ENCODE measurements at regions not wholly inside any gene's neighbourhood (a gene's known extent, or its start where the extent isn't known, plus 50 kb on each side); places are given as distances from the start of the nearest gene placed in this dataset.

DNA sequence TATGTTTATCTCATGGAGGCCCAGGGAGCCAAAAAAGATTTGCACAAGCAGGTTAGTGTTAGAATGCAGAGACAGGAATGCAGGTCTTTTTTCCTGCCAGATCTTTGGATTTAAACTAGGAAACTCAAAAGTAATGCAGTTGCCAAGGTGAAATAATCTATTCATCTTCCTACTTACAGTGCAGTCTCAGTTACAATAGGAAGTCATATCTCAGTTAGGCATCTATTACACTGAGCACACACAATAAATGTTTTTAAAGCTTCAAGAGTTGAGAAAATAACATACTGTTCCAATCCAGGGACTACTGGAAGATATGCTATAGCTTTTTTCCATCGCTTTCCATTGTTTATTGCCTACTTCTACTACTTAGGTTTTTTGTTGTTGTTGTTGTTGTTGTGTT lies 279.3 kb upstream of the E2F7 start:
- Mint-ChIP-seq H3K4me1 (ENCODE audit: low read depth) (no peaks in the 10 kb centered on the region), H3K9me3 (no peaks in the 10 kb centered on the region), H3K36me3 (ENCODE audit: low read depth) (no peaks in the 10 kb centered on the region), H3K4me3 (no peak overlapping the region), H3K27me3 (no peaks in the 10 kb centered on the region), H3K27ac (no peak overlapping the region)
- TF ChIP-seq, protein P1, sequence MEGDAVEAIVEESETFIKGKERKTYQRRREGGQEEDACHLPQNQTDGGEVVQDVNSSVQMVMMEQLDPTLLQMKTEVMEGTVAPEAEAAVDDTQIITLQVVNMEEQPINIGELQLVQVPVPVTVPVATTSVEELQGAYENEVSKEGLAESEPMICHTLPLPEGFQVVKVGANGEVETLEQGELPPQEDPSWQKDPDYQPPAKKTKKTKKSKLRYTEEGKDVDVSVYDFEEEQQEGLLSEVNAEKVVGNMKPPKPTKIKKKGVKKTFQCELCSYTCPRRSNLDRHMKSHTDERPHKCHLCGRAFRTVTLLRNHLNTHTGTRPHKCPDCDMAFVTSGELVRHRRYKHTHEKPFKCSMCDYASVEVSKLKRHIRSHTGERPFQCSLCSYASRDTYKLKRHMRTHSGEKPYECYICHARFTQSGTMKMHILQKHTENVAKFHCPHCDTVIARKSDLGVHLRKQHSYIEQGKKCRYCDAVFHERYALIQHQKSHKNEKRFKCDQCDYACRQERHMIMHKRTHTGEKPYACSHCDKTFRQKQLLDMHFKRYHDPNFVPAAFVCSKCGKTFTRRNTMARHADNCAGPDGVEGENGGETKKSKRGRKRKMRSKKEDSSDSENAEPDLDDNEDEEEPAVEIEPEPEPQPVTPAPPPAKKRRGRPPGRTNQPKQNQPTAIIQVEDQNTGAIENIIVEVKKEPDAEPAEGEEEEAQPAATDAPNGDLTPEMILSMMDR (IDR thresholded peaks at IDR 0.05), result no peak
- intact Hi-C loops (cut with micrococcal nuclease), result no loop called here
- no peak for ATAC-seq
- ChIA-PET POLR2A (no interaction called here), CTCF (no interaction called here)
- DNase-seq, result no peak

DNA sequence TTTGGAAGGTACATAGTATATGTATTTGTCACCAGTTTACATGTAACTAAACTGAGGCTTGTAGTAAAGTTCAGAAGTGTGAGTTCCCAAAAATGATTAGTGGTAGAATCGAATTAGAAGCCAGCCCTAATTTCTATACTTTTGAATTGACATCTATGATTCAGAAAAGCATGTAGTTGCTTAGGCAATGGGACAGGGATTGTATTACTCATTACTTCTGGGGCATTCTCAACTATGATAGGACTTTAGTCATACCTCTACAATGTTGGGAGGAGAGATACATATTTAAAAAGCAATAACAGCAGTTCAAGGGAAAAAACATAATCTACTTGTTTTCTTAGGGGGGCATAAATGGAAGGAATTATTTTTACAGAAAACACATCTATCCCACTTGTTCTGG lies 277.9 kb upstream of the E2F7 start:
- Mint-ChIP-seq H3K4me3 (no peak overlapping the region), H3K36me3 (ENCODE audit: low read depth) (no peaks in the 10 kb centered on the region), H3K9me3 (no peaks in the 10 kb centered on the region), H3K27me3 (no peaks in the 10 kb centered on the region), H3K4me1 (ENCODE audit: low read depth) (no peaks in the 10 kb centered on the region), H3K27ac (no peak overlapping the region)
- DNase-seq (no peak), ATAC-seq (no peak)
- TF ChIP-seq, protein P1 (IDR thresholded peaks at IDR 0.05), result no peak
- CTCF ChIA-PET, result no interaction called here
- intact Hi-C loops (cut with micrococcal nuclease), result no loop called here
- POLR2A ChIA-PET, result no interaction called here

DNA sequence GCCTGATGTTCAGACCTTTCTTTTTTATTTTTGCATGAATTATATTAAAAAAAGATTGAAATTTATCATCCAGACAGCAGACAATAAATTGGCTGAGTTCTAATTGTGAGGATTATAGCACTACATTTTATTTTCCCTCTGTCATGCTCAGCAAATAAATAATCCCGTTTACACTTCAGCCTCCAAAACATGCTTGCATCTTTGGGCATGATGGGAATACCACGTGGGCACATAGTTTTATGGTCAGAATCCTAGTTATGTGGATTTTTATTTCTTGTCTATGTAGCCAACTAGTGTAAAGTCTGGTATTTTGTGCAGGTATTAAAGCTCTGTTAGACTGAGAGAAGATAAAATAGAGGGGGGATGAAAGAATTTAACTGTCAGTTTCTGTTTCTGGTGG lies 276.9 kb upstream of the E2F7 start:
- intact Hi-C loops (cut with micrococcal nuclease), result no loop called here
- POLR2A ChIA-PET, result no interaction called here
- H3K27ac Mint-ChIP-seq, result no peak overlapping the region

DNA sequence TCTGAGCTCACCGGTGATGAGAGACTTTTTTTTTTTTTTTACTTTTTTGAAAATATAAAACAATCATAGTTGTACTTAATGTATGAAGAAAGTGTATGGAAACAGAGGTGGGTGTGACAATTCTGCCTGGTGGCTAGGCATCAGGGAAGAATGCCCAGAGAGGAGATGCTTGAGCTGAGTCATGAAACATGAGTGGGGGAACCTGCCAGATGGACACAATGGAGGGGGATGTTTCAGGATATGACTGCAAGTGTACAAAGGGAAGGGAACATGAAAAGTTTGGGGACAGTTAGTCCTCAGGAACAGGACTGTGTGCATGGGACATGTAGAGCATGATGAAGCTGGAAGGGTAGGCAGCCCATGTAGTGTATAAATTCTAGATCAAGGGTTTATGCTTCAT lies 274.2 kb upstream of the E2F7 start:
- Mint-ChIP-seq H3K36me3 (ENCODE audit: low read depth) (no peaks in the 10 kb centered on the region), H3K27me3 (no peaks in the 10 kb centered on the region), H3K9me3 (no peaks in the 10 kb centered on the region), H3K4me1 (ENCODE audit: low read depth) (no peaks in the 10 kb centered on the region), H3K4me3 (no peak overlapping the region), H3K27ac (no peak overlapping the region)
- CTCF ChIA-PET, result no interaction called here
- TF ChIP-seq, protein P1 (IDR thresholded peaks at IDR 0.05), result no peak
- intact Hi-C loops (cut with micrococcal nuclease), result no loop called here
- DNase-seq, result no peak
- no peak for ATAC-seq
- POLR2A ChIA-PET, result no interaction called here

More for the DNA sequence above, 276.9 kb upstream of the E2F7 start:
- no peaks in the 10 kb centered on the region for H3K9me3 Mint-ChIP-seq
- no peaks in the 10 kb centered on the region for H3K4me1 Mint-ChIP-seq (ENCODE audit: low read depth)
- no peaks in the 10 kb centered on the region for H3K36me3 Mint-ChIP-seq (ENCODE audit: low read depth)
- no peak overlapping the region for H3K4me3 Mint-ChIP-seq
- DNase-seq (no peak), ATAC-seq (no peak)
- TF ChIP-seq, protein P1 (IDR thresholded peaks at IDR 0.05), result no peak
- CTCF ChIA-PET, result no interaction called here
- no peaks in the 10 kb centered on the region for H3K27me3 Mint-ChIP-seq

DNA sequence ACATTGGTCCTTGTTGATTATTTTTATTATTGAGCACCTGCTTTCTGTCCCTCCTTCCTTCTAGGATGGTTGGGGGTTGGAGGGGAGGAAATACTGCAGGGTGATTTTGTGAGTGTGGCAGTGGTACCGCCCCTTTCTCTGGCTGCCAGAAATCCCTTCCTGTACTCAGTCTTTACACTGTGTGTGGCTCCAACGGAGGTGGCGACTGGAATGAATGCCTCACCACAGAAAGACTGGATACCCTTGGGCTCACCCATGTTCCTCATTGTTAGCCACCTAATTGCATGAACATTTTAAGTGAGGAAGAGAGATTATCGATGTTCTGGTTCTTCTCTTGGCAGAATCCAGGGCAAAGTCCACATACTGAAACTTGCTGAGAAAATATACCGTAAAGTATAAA lies 272.0 kb upstream of the E2F7 start:
- Mint-ChIP-seq H3K36me3 (ENCODE audit: low read depth) (no peaks in the 10 kb centered on the region), H3K4me1 (ENCODE audit: low read depth) (no peaks in the 10 kb centered on the region), H3K9me3 (no peaks in the 10 kb centered on the region), H3K27ac (no peak overlapping the region), H3K27me3 (no peaks in the 10 kb centered on the region), H3K4me3 (no peak overlapping the region)
- intact Hi-C loops (cut with micrococcal nuclease), result no loop called here
- DNase-seq, result no peak
- CTCF ChIA-PET, result no interaction called here
- ATAC-seq, result no peak
- TF ChIP-seq, protein P1 (IDR thresholded peaks at IDR 0.05), result no peak
- POLR2A ChIA-PET, result no interaction called here
